GM12878 (cell line): ENCODE measurements at regions not wholly inside any gene's neighbourhood (a gene's known extent, or its start where the extent isn't known, plus 50 kb on each side); places are given as distances from the start of the nearest gene placed in this dataset.

ENCODE experiments used
- ATAC-seq: fragments of 200-7000 bp; cut with Tn5 transposase; 3 replicates; pipeline ENCODE4 v1.9.1; 2020; ENCODE audit warnings: mild to moderate bottlenecking, moderate library complexity
- BruUV-seq: library from RNA; stranded (reverse); fragments of 400-500 nt; replicated peaks from 2 replicates; lab custom pipeline; 2021; lab: Mats Ljungman, UMichigan
- CTCF ChIA-PET: fragments of 300-600 bp; sonication (Branson Sonifier 250); formaldehyde crosslinking; extraction: SDS; loops from one replicate; lab custom pipeline; 2021; ENCODE audit warnings: inconsistent platforms; lab: Yijun Ruan, JAX
- POLR2A ChIA-PET: fragments of 350-600 bp; formaldehyde crosslinking; extraction: SDS; loops from one replicate; lab custom pipeline; 2021; ENCODE audit warnings: inconsistent platforms; lab: Charles Lee
- RAD21 ChIA-PET: fragments of 300-600 bp; sonication (Branson Sonifier 250); formaldehyde crosslinking; loops from one replicate; lab custom pipeline; 2023; ENCODE audit warnings: antibody characterized with exemption; ENCODE audit not compliant: unreplicated experiment; lab: Charles Lee
- SMC1A ChIA-PET: fragments of 300-600 bp; sonication (Branson Sonifier 250); formaldehyde crosslinking; loops from one replicate; lab custom pipeline; 2023; ENCODE audit not compliant: unreplicated experiment, uncharacterized antibody; lab: Charles Lee
- DNase-seq: peaks from one replicate; pipeline ENCODE4 v3.0.0-alpha.2; 2011; ENCODE audit warnings: low read depth, low spot score
- FAIRE-seq: peaks from 3 replicates; lab custom pipeline; 2011; peaks lifted over from hg19 to GRCh38; lab: Jason Lieb, UNC
- H2AFZ ChIP-seq: 2 replicates; pipeline ENCODE4 v1.6.0; 2011; ENCODE audit warnings: low read depth, low read length, control low read depth; ENCODE audit not compliant: control insufficient read depth
- H3K27ac ChIP-seq: 2 replicates; pipeline ENCODE4 v1.5.1; 2011; ENCODE audit warnings: control low read depth; ENCODE audit not compliant: control insufficient read depth, insufficient read depth
- H3K27me3 ChIP-seq, 2 experiments: replicated peaks in 1 of 2; 2 replicates each; pipeline versions ENCODE4 v1.6.0 to v1.6.1; 2011; ENCODE audit warnings: low read length in 1 of 2; ENCODE audit not compliant: control insufficient read depth in 2 of 2, insufficient read depth in 2 of 2
- H3K36me3 ChIP-seq, 2 experiments: 2 replicates each; pipeline ENCODE4 v1.5.1; 2011; ENCODE audit warnings: low read length in 1 of 2; ENCODE audit not compliant: control insufficient read depth in 2 of 2, insufficient read depth in 2 of 2
- H3K4me1 ChIP-seq: 2 replicates; pipeline ENCODE4 v1.6.1; 2011; ENCODE audit warnings: mild to moderate bottlenecking, low read length, moderate library complexity, mixed read lengths; ENCODE audit not compliant: control insufficient read depth, insufficient read depth
- H3K4me2 ChIP-seq: 2 replicates; pipeline ENCODE4 v1.6.0; 2011; ENCODE audit warnings: control low read depth; ENCODE audit not compliant: control insufficient read depth, insufficient read depth
- H3K4me3 ChIP-seq: fragments of 200-600 bp; sonication (generic); 2 replicates; pipeline ENCODE4 v1.5.1; 2016
- H3K79me2 ChIP-seq: 2 replicates; pipeline ENCODE4 v1.6.0; 2011; ENCODE audit warnings: low read length; ENCODE audit not compliant: control insufficient read depth, insufficient read depth
- H3K9ac ChIP-seq: 2 replicates; pipeline ENCODE4 v1.8.0; 2011; ENCODE audit warnings: low read length, control low read depth, mixed read lengths; ENCODE audit not compliant: control insufficient read depth, insufficient read depth
- H3K9me3 ChIP-seq: replicated peaks from 3 replicates; pipeline ENCODE4 v1.5.1; 2011; ENCODE audit warnings: mild to moderate bottlenecking, low read length; ENCODE audit not compliant: control insufficient read depth, insufficient read depth
- H4K20me1 ChIP-seq: 2 replicates; pipeline ENCODE4 v1.6.0; 2011; ENCODE audit not compliant: control insufficient read depth, insufficient read depth
- ATF3 ChIP-seq: IDR thresholded peaks from 2 replicates; pipeline ENCODE4 v1.6.1; 2011; ENCODE audit warnings: low read depth, mild to moderate bottlenecking, low read length, moderate library complexity, borderline replicate concordance; ENCODE audit errors: extremely low read depth
- BCL3 ChIP-seq: IDR thresholded peaks from 2 replicates; pipeline ENCODE4 v1.6.1; 2011; ENCODE audit warnings: borderline replicate concordance, low read depth, mild to moderate bottlenecking, moderate library complexity, low read length; ENCODE audit not compliant: insufficient read depth, poor library complexity, severe bottlenecking
- BHLHE40 ChIP-seq, 2 experiments: fragments of 450-650 bp in 1 of 2; IDR thresholded peaks; 2 replicates each; pipeline ENCODE4 v1.6.1; 2011 to 2017; ENCODE audit warnings: low read depth in 2 of 2, borderline replicate concordance in 1 of 2, improper control_type of control experiment in 1 of 2, low read length in 1 of 2, mild to moderate bottlenecking in 1 of 2
- BRCA1 ChIP-seq: IDR thresholded peaks from 2 replicates; pipeline ENCODE4 v1.6.1; 2011; ENCODE audit warnings: low read depth, low read length, improper control_type of control experiment
- DPF2 ChIP-seq: fragments of 450-650 bp; IDR thresholded peaks from 2 replicates; pipeline ENCODE4 v1.6.1; 2017; ENCODE audit warnings: mild to moderate bottlenecking
- HDGF ChIP-seq: fragments of 450-650 bp; IDR thresholded peaks from 2 replicates; pipeline ENCODE4 v1.6.1; 2016; ENCODE audit warnings: antibody characterized with exemption
- MYB ChIP-seq: fragments of 150-350 bp; IDR thresholded peaks from 2 replicates; pipeline ENCODE4 v1.6.1; 2014; ENCODE audit warnings: mild to moderate bottlenecking, low read depth, low read length, borderline replicate concordance
- NFIC ChIP-seq: IDR thresholded peaks from 2 replicates; pipeline ENCODE4 v1.6.1; 2012; ENCODE audit warnings: low read depth, mild to moderate bottlenecking, inconsistent platforms, low read length, moderate library complexity
- NKRF ChIP-seq: fragments of 450-650 bp; conservative IDR thresholded peaks from 2 replicates; pipeline ENCODE4 v1.6.1; 2017; ENCODE audit warnings: mild to moderate bottlenecking, moderate library complexity
- RB1 ChIP-seq: fragments of 450-650 bp; formaldehyde crosslinking; IDR thresholded peaks from 2 replicates; pipeline ENCODE4 v1.6.1; 2017; ENCODE audit warnings: mild to moderate bottlenecking, borderline replicate concordance
- SMAD1 ChIP-seq: fragments of 450-650 bp; IDR thresholded peaks from 2 replicates; pipeline ENCODE4 v1.6.1; 2018; ENCODE audit warnings: mild to moderate bottlenecking, low read depth; ENCODE audit not compliant: partially characterized antibody
- SUZ12 ChIP-seq: fragments of 200-600 bp; sonication (generic); IDR thresholded peaks from one replicate; pipeline ENCODE4 v1.6.1; 2018; ENCODE audit warnings: antibody characterized with exemption, mild to moderate bottlenecking; ENCODE audit not compliant: unreplicated experiment
- TARDBP ChIP-seq: IDR thresholded peaks from 2 replicates; pipeline ENCODE4 v1.6.1; 2016; ENCODE audit warnings: borderline replicate concordance
- WGBS: methylation state at CpG from one replicate; pipeline ENCODE4 v1.1.6; 2016; ENCODE audit warnings: low lambda C conversion rate; ENCODE audit not compliant: insufficient replicate concordance, insufficient coverage; ENCODE audit errors: missing lambda C conversion rate; 5-methylcytosine and 5-hydroxymethylcytosine counted together
- in situ Hi-C: fragments of 300-500 bp; cut with MboI; formaldehyde crosslinking; loops from 9 replicates; pipeline ENCODE4 v1.14.3; 2018; ENCODE audit warnings: mixed read lengths
- intact Hi-C: fragments of 100-400 bp; cut with micrococcal nuclease; formaldehyde crosslinking; loops from one replicate; pipeline ENCODE4 v1.14.2; 2022; ENCODE audit not compliant: unreplicated experiment
- TF ChIP-seq, protein P1 (sequence below): fragments of 450-650 bp; IDR thresholded peaks from 2 replicates; pipeline ENCODE4 v1.6.1; 2017; ENCODE audit warnings: mild to moderate bottlenecking
- TF ChIP-seq, protein P2 (sequence below): fragments of 450-650 bp; IDR thresholded peaks from 2 replicates; pipeline ENCODE4 v1.6.1; 2017; ENCODE audit warnings: mild to moderate bottlenecking, low read depth, inconsistent platforms; ENCODE audit not compliant: poor library complexity, severe bottlenecking

- TF ChIP-seq ATF3 (no peak), BCL3 (no peak)
- TF ChIP-seq, protein P1, sequence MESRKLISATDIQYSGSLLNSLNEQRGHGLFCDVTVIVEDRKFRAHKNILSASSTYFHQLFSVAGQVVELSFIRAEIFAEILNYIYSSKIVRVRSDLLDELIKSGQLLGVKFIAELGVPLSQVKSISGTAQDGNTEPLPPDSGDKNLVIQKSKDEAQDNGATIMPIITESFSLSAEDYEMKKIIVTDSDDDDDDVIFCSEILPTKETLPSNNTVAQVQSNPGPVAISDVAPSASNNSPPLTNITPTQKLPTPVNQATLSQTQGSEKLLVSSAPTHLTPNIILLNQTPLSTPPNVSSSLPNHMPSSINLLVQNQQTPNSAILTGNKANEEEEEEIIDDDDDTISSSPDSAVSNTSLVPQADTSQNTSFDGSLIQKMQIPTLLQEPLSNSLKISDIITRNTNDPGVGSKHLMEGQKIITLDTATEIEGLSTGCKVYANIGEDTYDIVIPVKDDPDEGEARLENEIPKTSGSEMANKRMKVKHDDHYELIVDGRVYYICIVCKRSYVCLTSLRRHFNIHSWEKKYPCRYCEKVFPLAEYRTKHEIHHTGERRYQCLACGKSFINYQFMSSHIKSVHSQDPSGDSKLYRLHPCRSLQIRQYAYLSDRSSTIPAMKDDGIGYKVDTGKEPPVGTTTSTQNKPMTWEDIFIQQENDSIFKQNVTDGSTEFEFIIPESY: no peak
Observed at GRCh38 chr3:36269274-36269673, 111.0 kb upstream of the STAC start (continued).

DNA sequence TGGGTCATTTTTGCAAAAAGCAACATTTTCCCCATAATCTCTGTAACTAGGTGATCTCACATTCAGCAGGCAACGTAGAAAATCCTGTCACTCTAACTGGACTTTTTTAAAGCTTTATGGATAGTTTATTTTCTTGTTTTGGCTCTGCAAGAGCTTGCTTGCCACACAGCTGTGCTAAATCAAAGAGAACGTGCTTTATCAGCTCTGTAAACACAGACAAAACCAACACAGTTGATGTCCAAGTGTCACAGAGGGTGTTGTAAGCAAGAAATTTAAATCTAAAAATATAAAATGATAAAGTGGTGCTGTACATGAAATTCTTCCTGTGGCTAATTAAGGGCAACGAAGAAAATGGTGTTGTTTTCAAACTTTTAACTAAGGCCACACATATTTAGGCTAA, 97.5 kb upstream of the STAC start:
- DNase-seq: no peak
- POLR2A ChIA-PET: no interaction called here
- in situ Hi-C loops (no loop called here), intact Hi-C loops (no loop called here)
- SMC1A ChIA-PET: no interaction called here
- 0% methylated on average over 3 of the region's 3 CpGs for WGBS
- Histone ChIP-seq H3K4me2 (no peak overlapping the region), H3K27ac (no peak overlapping the region), H3K4me3 (no peak overlapping the region), H3K79me2 (no peaks in the 10 kb centered on the region), H3K4me1 (no peaks in the 10 kb centered on the region), H3K36me3 (no peaks in the 10 kb centered on the region), H3K27me3 (no peaks in the 10 kb centered on the region), H4K20me1 (no peaks in the 10 kb centered on the region), H3K9me3 (no peaks in the 10 kb centered on the region), H2AFZ (no peak overlapping the region), H3K9ac (no peak overlapping the region)
- RAD21 ChIA-PET: no interaction called here
- no peak for FAIRE-seq
- CTCF ChIA-PET: interaction anchor here (0.7 kb wide), 1 partner anchor 12 kb away, joined by 3 read pairs; no protein-coding TSS in a partner anchor
- ATAC-seq: no peak
- no TSS peak for BruUV-seq
- no peak for TF ChIP-seq RB1
- no peak for TF ChIP-seq BHLHE40 (IDR thresholded peaks at IDR 0.05; ENCODE audit: borderline replicate concordance in 1 of 2, low read depth in 2 of 2, low read length in 1 of 2)
- no peak for TF ChIP-seq NKRF
- no peak for TF ChIP-seq MYB
- no peak for TF ChIP-seq NFIC
- TF ChIP-seq SMAD1: no peak
- no peak for TF ChIP-seq TARDBP
- TF ChIP-seq SUZ12: no peak
- TF ChIP-seq, protein P2, sequence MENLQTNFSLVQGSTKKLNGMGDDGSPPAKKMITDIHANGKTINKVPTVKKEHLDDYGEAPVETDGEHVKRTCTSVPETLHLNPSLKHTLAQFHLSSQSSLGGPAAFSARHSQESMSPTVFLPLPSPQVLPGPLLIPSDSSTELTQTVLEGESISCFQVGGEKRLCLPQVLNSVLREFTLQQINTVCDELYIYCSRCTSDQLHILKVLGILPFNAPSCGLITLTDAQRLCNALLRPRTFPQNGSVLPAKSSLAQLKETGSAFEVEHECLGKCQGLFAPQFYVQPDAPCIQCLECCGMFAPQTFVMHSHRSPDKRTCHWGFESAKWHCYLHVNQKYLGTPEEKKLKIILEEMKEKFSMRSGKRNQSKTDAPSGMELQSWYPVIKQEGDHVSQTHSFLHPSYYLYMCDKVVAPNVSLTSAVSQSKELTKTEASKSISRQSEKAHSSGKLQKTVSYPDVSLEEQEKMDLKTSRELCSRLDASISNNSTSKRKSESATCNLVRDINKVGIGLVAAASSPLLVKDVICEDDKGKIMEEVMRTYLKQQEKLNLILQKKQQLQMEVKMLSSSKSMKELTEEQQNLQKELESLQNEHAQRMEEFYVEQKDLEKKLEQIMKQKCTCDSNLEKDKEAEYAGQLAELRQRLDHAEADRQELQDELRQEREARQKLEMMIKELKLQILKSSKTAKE: no peak
- TF ChIP-seq DPF2: no peak
- TF ChIP-seq BRCA1: no peak
- TF ChIP-seq HDGF: no peak
